Jurkat, Clone E6-1 (cell line): ENCODE measurements at regions not wholly inside any gene's neighbourhood (a gene's known extent, or its start where the extent isn't known, plus 50 kb on each side); places are given as distances from the start of the nearest gene placed in this dataset.
"Not testable (repeated sequence)": the region's sequence is repeated elsewhere in the genome, so short reads cannot be mapped to it uniquely, and the experiment has no call there.

Experiments used
- DNase-seq: peaks from one replicate; pipeline ENCODE4 v3.0.0-alpha.2; 2011; ENCODE audit warnings: low read depth, low spot score
- H3K4me3 ChIP-seq: 2 replicates; pipeline ENCODE4 v1.5.1; 2011; ENCODE audit warnings: mild to moderate bottlenecking, low read length, control low read depth, moderate library complexity

- no peak overlapping the region for H3K4me3 ChIP-seq
- no peak for DNase-seq
These were observed 257.0 kb upstream of the USP15 start for GRCh38 chr12:62003226-62003625.

GRCh38 chr12:62003701-62004100 is 256.5 kb upstream of the USP15 start:
- DNase-seq: no peak
- no peak overlapping the region for H3K4me3 ChIP-seq

- no peak overlapping the region for H3K4me3 ChIP-seq
- no peak for DNase-seq
These were observed 254.6 kb upstream of the USP15 start for GRCh38 chr12:62005615-62006014.

- DNase-seq: peak; percentile 43
- H3K4me3 ChIP-seq: no peak overlapping the region
These were observed 254.0 kb upstream of the USP15 start for GRCh38 chr12:62006076-62006732.

GRCh38 chr12:62008703-62009102 is 251.5 kb upstream of the USP15 start:
- no peak overlapping the region for H3K4me3 ChIP-seq
- no peak for DNase-seq

GRCh38 chr12:62009445-62009844 is 250.8 kb upstream of the USP15 start:
- H3K4me3 ChIP-seq: no peak overlapping the region
- DNase-seq: no peak

GRCh38 chr12:62010331-62010906 is 249.8 kb upstream of the USP15 start:
- DNase-seq, H3K4me3 ChIP-seq: not testable (repeated sequence)

GRCh38 chr12:62010973-62011372 is 249.2 kb upstream of the USP15 start:
- H3K4me3 ChIP-seq, DNase-seq: not testable (repeated sequence)

- DNase-seq: no peak
These were observed 245.9 kb upstream of the USP15 start for GRCh38 chr12:62014330-62014729.

GRCh38 chr12:62016021-62016420 is 244.2 kb upstream of the USP15 start:
- no peak overlapping the region for H3K4me3 ChIP-seq
- no peak for DNase-seq

More at GRCh38 chr12:62014330-62014729, 245.9 kb upstream of the USP15 start:
- H3K4me3 ChIP-seq: no peak overlapping the region

GRCh38 chr12:62021808-62022207 is 238.4 kb upstream of the USP15 start:
- no peak for DNase-seq

GRCh38 chr12:62028536-62028935 is 231.7 kb upstream of the USP15 start:
- DNase-seq: no peak
- no peak overlapping the region for H3K4me3 ChIP-seq

More at GRCh38 chr12:62021808-62022207, 238.4 kb upstream of the USP15 start:
- H3K4me3 ChIP-seq: no peak overlapping the region

GRCh38 chr12:62032870-62033269 is 227.3 kb upstream of the USP15 start:
- no peak overlapping the region for H3K4me3 ChIP-seq

GRCh38 chr12:62044450-62045135 is 215.6 kb upstream of the USP15 start:
- no peak overlapping the region for H3K4me3 ChIP-seq
- DNase-seq: no peak

More at GRCh38 chr12:62032870-62033269, 227.3 kb upstream of the USP15 start:
- DNase-seq: no peak

GRCh38 chr12:62045211-62045610 is 215.0 kb upstream of the USP15 start:
- no peak for DNase-seq
- H3K4me3 ChIP-seq: no peak overlapping the region

GRCh38 chr12:62050785-62051184 is 209.4 kb upstream of the USP15 start:
- H3K4me3 ChIP-seq: no peak overlapping the region
- no peak for DNase-seq

- H3K4me3 ChIP-seq: no peak overlapping the region
- no peak for DNase-seq
These were observed 190.2 kb upstream of the USP15 start for GRCh38 chr12:62069976-62070375.

GRCh38 chr12:62073236-62073635 is 187.0 kb upstream of the USP15 start:
- not testable (repeated sequence) for H3K4me3 ChIP-seq, DNase-seq

GRCh38 chr12:62075870-62076269 is 184.3 kb upstream of the USP15 start:
- no peak for DNase-seq
- H3K4me3 ChIP-seq: no peak overlapping the region

GRCh38 chr12:62078020-62078419 is 182.2 kb upstream of the USP15 start:
- no peak for DNase-seq
- no peak overlapping the region for H3K4me3 ChIP-seq
